ENCODE measurements at regions not wholly inside any gene's neighbourhood (a gene's known extent, or its start where the extent isn't known, plus 50 kb on each side); places are given as distances from the start of the nearest gene placed in this dataset.

- H3K79me2 ChIP-seq (ENCODE audit: insufficient read depth, low read length), result no peaks in the 10 kb centered on the region
- no peaks in the 10 kb centered on the region for H3K9me3 ChIP-seq (ENCODE audit: control insufficient read depth in 1 of 2, insufficient read depth in 1 of 2, low read depth in 1 of 2, low read length in 2 of 2)
- H4K20me1 ChIP-seq (ENCODE audit: insufficient read depth), result no peaks in the 10 kb centered on the region
- ATAC-seq (peak; percentile 60; the same call in 1 of the 2 replicates), DNase-seq (ENCODE audit: low read depth, low spot score) (peak; percentile 15)
- H3K36me3 ChIP-seq (ENCODE audit: control insufficient read depth in 1 of 2, insufficient read depth in 2 of 2, low read length in 2 of 2), result no peaks in the 10 kb centered on the region
- no peak for TF ChIP-seq ZBTB33 (IDR thresholded peaks at IDR 0.05; ENCODE audit: extremely low read depth, insufficient replicate concordance, low read length)
- no peak for TF ChIP-seq CEBPB (IDR thresholded peaks at IDR 0.05; ENCODE audit: low read depth)
- no peak for TF ChIP-seq MAX (IDR thresholded peaks at IDR 0.05)
- no peak for TF ChIP-seq EGR1 (IDR thresholded peaks at IDR 0.05; ENCODE audit: low read depth)
- TF ChIP-seq SRF (IDR thresholded peaks at IDR 0.05; ENCODE audit: low read depth), result no peak
- TF ChIP-seq CBX3 (IDR thresholded peaks at IDR 0.05; ENCODE audit: low read depth), result no peak
- no peak for TF ChIP-seq SP1 (IDR thresholded peaks at IDR 0.05; ENCODE audit: low read depth)
- TF ChIP-seq ELF1 (IDR thresholded peaks at IDR 0.05; ENCODE audit: borderline replicate concordance, low read depth), result no peak
- peak; percentile 61 for TF ChIP-seq RAD21 (IDR thresholded peaks at IDR 0.05; ENCODE audit: low read depth)
- TF ChIP-seq ATF3 (IDR thresholded peaks at IDR 0.05), result no peak
- TF ChIP-seq CTCF (IDR thresholded peaks at IDR 0.05 in 2 of 3, conservative IDR thresholded peaks at IDR 0.05 in 1 of 3; ENCODE audit: borderline replicate concordance in 1 of 3, insufficient read depth in 1 of 3, low read depth in 2 of 3, low read length in 2 of 3), result peak; percentile 33 to 50 (median 39); a peak in 4 of 6 replicates
- RAD21 ChIA-PET (ENCODE audit: low non-redundant PET in 1 of 2, low total read pairs in 2 of 2, uncharacterized antibody in 2 of 2, unreplicated experiment in 2 of 2), result no interaction called here
- no peak overlapping the region for H3K4me3 ChIP-seq (replicated peaks in 1 of 2; ENCODE audit: low read depth in 1 of 2, low read length in 2 of 2)
- H3K9me2 ChIP-seq (ENCODE audit: insufficient read depth), result no peaks in the 10 kb centered on the region
- H3K4me2 ChIP-seq (ENCODE audit: low read length), result no peak overlapping the region
- H3K27me3 ChIP-seq (ENCODE audit: insufficient read depth, low read length), result no peaks in the 10 kb centered on the region
- POLR2A ChIA-PET, result no interaction called here
- H3K27ac ChIP-seq (ENCODE audit: low read depth, low read length), result no peak overlapping the region
- peak overlapping the region; percentile 60 for H2AFZ ChIP-seq (ENCODE audit: low read depth, low read length, poor library complexity, severe bottlenecking)
- intact Hi-C loops (cut with micrococcal nuclease), result loop anchor here (1.0 to 5.0 kb wide), 3 partner anchors 129 to 335 kb away; no protein-coding TSS in a partner anchor
- CTCF ChIA-PET, result interaction anchor here (0.6 to 2.0 kb wide), 5 partner anchors 9 to 335 kb away, joined by 3 to 9 read pairs (median 3); no protein-coding TSS in a partner anchor
- H3K4me1 ChIP-seq (ENCODE audit: control insufficient read depth in 1 of 2, insufficient read depth in 2 of 2, low read length in 2 of 2), result no peaks in the 10 kb centered on the region
- no TSS peak for BruUV-seq (replicated peaks)
- H3K9ac ChIP-seq (ENCODE audit: low read length), result no peak overlapping the region
Observed at GRCh38 chr4:94126669-94127068, 81.0 kb upstream of the SMARCAD1 start.

All from HCT116 (cell line).